ENCODE measurements at regions not wholly inside any gene's neighbourhood (a gene's known extent, or its start where the extent isn't known, plus 50 kb on each side); places are given as distances from the start of the nearest gene placed in this dataset.

DNA sequence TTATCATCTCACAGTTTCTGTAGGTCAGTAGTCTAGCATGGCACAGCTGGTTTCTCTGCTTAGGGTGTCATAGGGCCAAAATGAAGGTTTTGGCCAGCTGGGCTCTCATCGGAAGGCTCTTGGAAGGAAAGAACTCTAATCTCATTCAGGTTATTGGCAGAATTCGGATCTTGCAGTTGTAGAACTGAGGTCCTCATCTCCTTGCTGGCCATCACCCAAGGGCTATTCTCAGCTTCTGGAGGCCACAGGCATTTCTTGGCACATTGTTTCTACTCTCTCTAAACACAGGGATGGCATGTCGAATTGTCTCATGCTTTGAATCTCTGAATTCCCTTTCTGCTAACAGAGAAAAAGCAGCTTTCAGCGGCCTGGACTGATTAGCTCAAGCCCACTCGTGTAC lies 258.0 kb upstream of the SMARCA2 start:
- DNase-seq (ENCODE audit: low read depth), result no peak

DNA sequence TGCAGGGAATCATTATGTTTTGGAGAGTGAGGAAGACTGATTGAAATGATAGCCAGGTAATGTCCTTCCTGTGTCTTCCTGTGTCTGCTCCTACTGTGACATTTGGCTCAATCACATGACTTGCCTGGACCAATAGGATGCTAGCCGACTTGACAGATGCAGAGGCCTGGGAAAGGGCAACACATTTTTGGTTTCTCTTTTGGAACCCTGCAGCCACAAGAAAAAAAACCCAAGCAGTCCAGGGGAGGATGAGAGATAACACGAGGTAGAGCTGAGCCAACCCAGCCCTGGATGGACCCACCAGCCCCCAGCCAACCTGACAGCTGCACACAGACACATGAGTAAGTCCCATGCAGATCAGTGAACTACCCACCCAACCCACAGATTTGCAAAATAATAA lies 256.1 kb upstream of the SMARCA2 start:
- no peak for DNase-seq (ENCODE audit: low read depth)

DNA sequence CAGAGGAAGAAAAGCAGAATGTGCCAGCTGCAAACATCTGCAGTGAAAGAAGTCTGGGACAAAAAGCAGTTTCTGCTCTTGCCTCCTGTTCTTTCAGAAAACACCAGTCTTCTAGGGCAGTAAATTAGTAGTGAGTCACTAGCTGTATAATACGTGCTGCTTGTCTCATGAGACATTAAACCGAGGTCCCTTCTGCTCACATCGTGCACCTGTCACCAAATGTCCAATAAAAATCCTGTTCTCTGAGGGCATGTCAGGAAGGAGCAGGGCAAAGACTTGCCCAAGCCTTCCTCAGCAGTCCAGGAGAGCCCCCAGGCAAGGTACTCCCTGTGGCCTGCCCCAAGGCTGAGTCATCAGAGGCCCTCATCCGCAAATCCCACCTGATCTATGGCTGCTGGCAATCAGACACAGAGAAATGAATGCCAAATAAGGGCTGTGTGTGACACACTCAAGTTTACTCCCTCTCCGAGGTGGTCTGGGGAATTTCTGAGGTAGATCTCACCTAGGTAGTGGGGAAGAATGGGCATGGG lies 255.3 kb upstream of the SMARCA2 start:
- DNase-seq (ENCODE audit: low read depth), result no peak

DNA sequence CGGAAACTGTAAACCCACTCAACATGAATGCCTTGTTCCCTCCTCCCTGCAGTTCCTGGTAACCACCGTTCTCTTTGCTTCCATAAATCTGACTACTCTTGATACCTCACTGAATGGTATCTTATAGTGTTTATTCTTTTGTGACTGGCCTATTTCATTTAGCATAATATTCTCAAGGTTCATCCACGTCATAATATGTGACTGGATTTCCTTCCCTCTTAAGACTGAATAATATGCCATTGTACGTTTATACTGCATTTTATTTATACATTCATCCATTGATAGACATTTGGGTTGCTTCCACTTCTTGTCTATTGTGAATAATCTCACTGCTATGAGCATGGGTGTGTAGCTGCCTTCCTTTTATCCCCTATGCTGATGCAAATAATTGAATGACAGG lies 253.3 kb upstream of the SMARCA2 start:
- no peak for DNase-seq (ENCODE audit: low read depth)

DNA sequence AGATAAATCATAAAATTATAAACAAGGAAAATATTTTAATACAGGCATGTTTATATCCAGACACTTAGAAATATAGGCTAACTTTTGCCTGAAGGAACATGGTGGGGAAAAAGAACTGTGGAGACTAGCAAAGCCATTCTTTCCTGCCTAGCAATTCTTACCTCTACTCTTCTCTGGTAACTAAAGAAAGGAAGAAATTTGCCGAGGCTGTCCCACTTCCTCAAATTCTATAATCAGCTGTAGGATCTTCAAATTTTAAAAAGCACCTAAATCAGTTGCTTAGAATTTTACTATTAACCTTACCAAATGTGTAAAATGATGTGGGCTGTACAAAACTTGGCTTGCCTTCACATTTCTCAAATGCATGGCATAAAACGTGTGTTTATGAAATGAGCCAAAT lies 249.1 kb upstream of the SMARCA2 start:
- DNase-seq (ENCODE audit: low read depth), result no peak

DNA sequence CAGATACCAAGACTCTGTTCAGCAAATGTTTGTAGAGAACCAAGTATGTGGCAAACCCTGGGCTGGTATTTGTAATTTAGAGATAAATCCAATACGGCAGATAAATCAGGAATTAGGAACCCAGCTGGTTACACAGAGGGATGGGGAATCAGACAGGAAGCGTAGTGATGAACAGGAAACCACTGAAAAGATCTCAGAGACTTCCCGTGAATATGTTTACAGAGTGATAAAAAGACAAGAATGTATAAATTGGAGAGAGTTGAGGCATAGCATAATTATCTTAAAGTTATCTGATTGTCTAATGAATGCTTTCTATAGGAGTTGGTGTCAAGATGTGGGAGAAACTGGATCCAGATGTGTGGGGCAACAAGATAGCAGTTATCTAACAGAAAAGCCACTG lies 246.6 kb upstream of the SMARCA2 start:
- DNase-seq (ENCODE audit: low read depth), result no peak

DNA sequence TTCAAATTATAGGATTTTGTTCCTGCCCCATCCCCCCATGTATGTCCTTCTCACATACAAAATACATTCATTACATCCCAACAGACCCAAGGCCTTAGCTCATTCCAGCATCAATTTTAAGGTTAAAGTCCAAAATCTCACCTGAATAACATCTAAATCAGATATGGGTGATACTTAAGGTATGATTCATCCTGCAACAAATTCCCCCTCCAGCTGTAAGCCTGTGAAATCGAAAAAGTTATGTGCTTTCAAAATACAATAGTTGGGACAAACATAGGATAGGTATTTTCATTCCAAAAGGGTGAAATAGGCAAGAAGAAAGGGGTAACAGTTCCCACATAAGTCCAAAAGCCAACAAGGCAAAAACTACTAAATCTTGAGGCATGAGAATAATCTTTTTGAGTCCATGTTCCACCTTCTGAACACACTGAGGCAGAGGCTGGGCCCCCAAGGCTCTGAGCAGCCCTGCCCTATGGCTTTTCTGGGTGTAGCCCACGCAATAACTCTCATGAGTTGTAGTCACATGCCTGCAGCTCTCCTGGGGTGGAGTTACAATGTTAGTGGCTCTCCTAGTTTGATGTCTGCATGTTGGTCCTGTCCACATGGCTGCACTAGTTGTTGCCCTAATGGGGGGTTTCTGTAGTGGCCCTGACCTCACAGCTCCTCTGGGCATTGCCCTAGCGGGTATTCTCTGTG lies 243.9 kb upstream of the SMARCA2 start:
- no peak for DNase-seq (ENCODE audit: low read depth)

DNA sequence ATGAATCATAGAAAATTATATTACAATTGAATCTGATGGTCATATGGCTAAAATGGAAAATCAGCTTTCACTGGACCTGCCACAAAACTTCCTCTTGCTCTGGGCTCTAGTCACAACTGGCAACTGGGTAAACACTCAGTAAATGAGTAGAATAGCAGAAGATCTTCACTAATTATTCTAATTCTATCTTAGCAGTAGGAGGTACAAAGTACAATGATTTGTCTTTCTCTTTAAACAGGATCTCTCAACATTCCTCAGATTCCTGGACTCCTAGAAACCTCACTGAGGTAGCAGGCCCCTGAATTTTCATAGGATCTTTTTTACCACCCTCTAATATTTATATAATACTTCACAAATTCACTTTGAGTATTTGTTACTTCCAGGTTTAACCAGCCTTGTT lies 239.9 kb upstream of the SMARCA2 start:
- DNase-seq (ENCODE audit: low read depth), result no peak

DNA sequence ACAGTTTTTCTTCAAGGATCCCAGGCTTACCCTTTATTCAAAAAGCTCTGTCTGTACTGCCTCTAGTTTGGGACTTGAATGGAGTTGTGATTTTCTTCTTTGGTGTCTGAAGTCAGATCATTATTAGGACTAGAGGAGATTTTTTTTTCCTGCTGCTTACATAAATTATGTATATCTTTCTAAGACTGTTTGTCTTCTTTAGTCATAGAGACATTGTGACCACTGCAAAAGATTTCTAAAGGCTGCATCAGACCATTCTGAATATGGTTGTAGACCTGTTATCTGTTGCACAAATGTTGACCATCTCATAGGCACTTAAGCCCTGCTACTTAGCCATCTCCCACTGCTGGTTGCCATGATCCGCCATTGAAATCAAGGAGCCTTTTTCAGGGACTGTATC lies 238.5 kb upstream of the SMARCA2 start:
- no peak for DNase-seq (ENCODE audit: low read depth)

DNA sequence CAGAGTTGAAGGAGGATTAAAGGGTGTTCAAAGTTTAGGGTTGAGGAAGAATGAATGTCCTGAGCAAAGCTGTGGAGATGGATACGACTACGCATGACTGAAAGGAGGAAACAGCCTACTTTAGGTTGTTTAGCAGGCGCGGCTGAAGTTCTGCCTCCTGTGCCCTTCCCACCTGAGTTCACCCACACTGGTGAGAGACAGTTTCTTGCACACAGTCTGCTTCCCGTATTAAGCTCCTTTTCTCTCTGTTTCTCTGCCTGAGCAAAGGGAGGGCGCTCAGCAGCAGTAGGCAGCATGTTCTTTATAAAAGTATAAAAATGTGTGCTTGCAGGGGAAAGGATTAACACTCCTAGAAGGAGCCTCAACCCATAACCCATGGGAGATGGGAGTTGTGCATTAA lies 224.0 kb upstream of the SMARCA2 start:
- no peak for DNase-seq (ENCODE audit: low read depth)

DNA sequence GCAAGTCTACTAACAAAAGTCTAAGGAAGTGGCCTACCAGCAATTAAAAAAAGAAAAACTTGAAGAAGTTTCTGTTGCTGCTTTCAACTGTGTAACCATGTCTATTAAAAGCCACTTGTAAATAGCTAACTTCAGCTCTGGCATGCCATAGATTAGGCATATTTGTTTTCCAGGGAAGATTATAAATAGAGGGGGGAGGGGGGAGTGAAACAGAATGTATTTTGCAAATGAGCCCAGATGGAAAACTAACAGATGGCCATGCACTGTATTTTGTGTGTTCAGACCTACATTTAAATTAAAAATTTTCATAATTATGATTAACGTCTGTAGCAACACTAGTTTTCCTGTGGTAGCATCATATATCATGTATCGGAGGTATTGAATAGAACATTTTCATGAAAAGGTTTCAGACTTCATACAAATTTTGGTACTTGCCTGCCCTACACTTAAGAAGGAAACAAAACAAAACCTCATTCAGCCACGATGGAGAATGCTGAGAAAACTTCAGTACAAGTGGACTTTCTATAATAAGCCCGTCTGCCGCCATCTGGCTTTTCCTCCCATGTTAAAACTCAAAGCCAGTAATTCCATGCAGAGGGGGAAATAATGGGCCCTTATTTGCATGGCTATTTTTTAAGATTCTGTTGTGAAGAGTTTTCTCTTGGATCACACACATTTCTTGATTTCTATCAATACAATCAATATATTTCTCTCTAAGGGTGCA lies 220.4 kb upstream of the SMARCA2 start:
- DNase-seq (ENCODE audit: low read depth), result no peak

DNA sequence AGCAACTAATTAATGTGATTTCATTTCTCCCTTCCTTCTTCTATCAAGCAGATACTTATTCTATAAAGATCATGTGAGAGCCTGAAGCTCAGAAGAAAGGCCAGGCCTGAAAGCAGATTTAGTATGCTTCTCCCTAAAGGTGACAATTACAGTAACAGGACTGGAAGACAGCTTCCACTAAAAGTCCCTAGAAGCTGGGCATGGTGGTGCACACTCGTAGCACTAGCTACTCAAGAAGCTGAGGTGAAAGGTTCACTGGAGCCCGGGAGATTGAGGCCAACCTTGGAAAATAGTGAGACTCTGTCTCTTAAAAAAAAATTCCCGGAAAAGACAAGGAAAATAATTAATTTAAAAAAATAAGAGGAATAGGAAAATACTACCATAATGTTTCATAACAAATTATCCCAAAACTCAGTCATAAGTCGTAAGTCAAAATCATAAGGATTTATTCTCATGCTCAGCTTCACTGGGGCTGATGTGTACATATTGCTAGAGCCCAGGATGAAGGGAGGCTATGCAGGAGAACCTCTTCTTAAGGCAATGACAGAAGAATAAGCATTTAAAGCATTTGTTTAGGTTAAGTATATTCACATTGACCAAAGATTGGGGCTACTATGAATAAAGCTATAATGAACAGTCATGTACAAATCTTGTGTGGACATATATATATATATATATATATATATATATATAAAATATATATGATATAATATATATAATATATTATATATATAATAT lies 210.8 kb upstream of the SMARCA2 start:
- DNase-seq (ENCODE audit: low read depth), result no peak

DNA sequence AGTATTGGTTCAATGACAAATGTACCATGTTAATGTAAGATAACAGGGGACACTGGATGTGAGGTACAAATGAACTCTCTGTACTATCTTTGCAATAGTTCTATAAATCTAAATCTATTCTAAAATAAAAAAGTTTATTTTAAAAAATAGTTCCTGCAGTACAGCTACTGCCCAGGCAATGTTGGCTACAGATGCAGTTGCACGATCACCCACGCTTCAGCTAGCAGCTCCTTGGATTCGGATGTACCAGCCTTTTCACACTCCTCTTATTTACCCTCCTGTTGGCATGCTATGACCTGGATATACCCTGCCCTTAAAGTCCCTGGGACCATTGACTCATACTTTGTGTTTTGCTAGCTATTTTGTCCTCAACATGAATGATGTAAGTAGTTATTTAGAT lies 185.4 kb upstream of the SMARCA2 start:
- DNase-seq (ENCODE audit: low read depth), result no peak

DNA sequence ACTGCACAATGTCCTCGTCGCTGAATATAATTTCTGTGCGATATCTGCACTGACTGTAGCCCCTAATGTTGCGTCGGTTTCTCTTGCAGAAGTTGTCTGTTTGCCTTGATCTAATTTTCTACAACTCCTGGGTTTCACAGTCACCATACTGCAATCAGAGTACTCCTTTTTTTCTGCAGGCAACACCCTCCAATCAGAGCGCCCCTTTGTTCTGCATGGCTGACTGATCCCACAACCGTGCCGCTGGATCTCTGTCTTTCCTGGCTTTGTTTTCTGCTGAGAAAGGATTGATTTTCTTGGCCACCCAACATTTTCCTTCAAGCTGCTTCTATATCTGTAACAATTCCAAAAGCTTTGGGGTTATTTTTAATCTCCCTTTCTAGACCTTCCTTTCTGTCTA lies 182.2 kb upstream of the SMARCA2 start:
- DNase-seq (ENCODE audit: low read depth), result no peak

DNA sequence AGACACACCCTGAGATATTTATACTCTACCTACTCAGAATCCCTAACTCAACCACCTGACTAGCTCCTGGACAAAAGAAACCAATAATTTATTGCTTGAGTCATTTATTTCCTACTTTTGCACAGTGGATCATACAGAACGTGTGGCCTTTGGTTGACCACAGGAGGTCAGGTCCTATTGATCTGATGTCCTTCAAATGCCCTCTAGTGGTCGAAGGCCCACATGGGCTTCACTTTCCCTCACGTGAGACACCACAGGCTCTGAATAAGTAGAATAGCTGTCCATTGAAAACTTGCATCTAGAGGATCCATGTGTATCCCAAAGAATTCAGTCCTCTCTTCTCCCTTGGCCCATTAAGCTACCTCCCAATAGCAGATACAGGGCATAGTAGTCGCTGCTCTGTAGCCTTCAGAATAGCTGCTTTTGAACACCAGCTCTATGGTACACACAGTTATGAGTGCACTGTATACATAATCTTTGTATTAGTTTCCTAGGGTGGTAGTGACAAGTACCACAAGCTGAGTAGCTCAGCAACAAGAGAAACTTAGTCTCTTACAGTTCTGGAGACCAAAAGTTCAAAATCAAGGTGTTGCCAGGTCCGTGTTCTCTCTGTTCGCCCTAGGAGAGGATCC lies 177.6 kb upstream of the SMARCA2 start:
- peak; percentile 3 for DNase-seq (ENCODE audit: low read depth)

DNA sequence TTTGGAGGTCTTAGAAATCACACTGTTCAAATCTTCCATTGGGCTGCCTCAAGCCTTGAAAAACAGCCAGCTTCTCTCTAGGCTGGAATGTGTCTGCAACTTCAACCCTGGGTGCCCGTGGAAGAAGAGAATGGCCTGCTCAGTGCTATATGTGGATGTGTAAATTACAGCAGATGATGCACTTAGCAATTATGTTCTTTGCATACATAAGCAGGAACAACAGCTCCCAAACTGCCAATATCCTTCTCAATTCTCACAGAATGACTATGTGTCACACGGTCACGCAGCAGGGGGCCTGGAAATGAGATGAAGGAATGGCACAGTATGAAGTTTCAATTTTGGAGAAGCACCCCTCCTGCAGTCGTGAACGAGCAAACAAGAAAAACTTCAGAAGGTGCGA lies 175.2 kb upstream of the SMARCA2 start:
- DNase-seq (ENCODE audit: low read depth), result no peak

DNA sequence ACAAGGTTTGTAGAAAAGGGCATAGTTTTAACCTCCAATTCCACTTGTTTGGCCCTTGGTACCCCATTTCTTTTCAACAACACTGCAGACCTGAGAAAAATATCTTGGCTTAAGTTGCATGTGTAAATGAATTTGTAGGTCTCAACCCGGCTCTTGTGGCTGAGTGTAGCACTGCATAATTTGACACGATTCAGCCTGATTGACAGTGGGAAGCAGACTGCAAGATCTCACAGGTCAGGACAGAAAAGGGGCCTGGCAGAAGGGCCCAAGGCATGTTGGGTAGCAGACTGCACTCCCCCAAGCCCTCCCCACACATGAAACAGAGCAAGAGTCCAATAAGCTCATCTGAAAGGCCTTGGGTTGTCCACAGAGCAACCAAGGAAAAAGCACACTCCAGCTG lies 169.7 kb upstream of the SMARCA2 start:
- DNase-seq (ENCODE audit: low read depth), result no peak

DNA sequence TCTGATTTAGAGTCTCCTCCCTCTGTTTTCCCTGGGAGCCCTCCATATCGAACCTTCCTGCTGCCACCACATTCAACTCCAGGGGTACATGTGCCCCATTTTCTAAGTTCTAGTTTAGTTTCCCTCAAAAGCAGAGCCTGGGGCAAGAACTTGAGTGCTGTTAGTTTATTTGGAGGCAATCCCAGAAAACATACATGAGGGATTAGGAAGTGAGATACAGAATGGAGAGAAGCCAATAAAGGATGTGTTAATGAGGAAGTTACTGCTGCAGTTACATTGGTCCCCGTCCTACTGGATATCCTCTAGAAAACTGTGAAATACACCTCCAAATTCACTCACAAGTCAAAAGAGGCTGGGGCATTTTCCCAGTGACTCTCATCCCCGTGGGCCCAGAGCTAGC lies 159.4 kb upstream of the SMARCA2 start:
- no peak for DNase-seq (ENCODE audit: low read depth)

DNA sequence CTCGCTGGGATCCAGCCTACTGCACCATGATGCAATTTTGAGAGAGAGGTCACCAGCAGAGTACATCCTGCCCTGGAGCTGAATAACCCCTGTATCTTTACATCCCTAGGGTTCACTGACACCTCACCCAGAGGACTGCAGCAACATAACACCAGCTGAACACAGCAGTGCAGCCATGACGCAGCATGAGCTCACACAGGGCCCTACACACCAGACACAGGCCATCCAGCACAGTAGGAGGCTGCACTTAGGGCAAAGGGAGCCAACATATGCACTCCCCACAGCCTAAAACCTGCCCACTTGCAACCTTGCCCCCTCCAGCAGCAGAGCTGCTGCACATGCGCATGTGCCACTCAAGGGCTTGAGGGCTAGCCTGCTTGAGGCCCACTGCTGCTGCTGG lies 157.3 kb upstream of the SMARCA2 start:
- no peak for DNase-seq (ENCODE audit: low read depth)

DNA sequence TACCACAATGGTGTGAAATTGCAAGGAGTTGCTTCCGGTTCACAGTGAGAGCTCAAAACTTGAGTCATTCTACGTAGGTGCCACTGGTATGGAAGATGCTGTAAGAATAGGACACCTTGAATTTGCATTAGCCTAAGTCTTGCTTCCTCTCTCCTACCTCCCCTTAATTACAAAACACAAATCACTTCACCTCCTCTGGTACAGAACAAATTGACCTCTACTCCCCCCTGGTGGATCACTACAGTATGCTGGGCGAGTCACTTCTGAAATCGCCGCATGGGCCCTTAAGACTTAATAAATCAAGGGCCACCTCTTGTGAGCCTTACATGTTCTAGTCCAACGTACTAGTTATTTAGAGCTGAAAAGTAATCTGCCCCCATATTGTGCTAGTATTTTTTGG lies 145.3 kb upstream of the SMARCA2 start:
- peak; percentile 2 for DNase-seq (ENCODE audit: low read depth)

DNA sequence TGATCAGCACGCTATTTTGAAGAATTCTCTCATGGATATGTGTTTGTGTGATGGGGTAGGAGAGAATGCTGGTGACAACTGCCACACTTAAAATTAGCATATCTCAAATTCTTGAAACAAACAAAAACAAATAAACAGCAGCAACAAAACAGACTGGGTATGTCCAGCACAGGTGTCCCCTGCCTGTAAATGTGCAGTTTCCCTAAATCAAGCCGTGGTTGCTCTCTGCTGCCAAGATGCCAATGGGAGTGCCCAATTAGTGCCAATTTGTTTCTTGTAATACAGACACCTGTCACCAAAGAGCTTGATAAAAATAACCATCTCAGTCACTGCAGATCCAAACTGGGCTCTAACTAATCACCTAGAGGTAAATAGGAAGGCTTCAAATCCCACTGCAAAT lies 144.2 kb upstream of the SMARCA2 start:
- DNase-seq (ENCODE audit: low read depth), result no peak

DNA sequence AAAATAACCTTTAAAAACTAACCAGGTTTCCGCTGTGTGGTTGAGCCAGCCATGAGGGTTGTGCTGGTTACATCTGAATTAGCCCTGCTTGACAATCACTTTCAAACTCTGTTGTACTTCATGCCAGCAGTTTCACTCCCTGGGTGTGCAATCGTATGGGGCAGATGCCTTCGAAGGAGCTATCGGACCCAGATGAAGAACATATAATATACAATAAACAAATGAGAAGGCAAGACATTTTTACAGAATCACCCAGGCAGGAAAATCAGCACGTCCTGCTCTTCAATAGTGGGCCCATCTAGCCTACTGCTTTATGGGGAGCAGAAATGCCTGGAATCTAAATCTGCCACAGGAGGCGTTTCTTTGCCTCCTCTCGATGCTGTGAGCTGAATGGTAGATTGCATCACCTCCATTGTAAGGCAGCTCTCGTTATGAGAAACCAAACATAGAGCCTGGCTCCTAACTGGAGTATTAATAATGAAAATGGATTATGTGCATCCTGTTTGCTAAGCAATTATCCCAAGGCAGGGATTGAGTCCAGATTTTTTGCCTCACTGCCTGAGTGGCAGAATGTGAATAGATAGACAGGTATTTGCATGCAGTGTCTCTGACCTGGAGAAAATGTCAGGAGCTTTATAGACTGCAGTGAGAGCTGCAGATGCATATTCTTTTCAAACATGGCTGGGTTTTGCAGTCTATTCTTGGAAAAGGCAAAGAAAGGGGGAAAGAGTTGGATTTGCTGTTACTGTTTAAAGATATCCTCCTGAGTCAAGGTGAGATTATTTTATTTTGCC lies 143.3 kb upstream of the SMARCA2 start:
- DNase-seq (ENCODE audit: low read depth), result peak; percentile 2

Measured in renal cortical epithelial cell (primary cell).